Endothelial cell (in vitro differentiated cells): ENCODE measurements at regions not wholly inside any gene's neighbourhood (a gene's known extent, or its start where the extent isn't known, plus 50 kb on each side); places are given as distances from the start of the nearest gene placed in this dataset.

Source experiments
- DNase-seq: peaks from one replicate; pipeline ENCODE4 v3.0.0; 2021; ENCODE audit warnings: low spot score
- H3K27ac Mint-ChIP-seq: one replicate; pipeline ENCODE4 v1.8.0; 2021; ENCODE audit warnings: mixed read lengths, inconsistent platforms; ENCODE audit not compliant: unreplicated experiment
- H3K27me3 Mint-ChIP-seq: one replicate; pipeline ENCODE4 v1.8.0; 2021; ENCODE audit warnings: mild to moderate bottlenecking, moderate library complexity, mixed read lengths, inconsistent platforms; ENCODE audit not compliant: unreplicated experiment
- H3K36me3 Mint-ChIP-seq: one replicate; pipeline ENCODE4 v1.8.0; 2021; ENCODE audit warnings: mild to moderate bottlenecking, low read depth, mixed read lengths, inconsistent platforms; ENCODE audit not compliant: unreplicated experiment
- H3K4me1 Mint-ChIP-seq: one replicate; pipeline ENCODE4 v1.8.0; 2021; ENCODE audit warnings: mild to moderate bottlenecking, mixed read lengths, inconsistent platforms; ENCODE audit not compliant: unreplicated experiment
- H3K4me3 Mint-ChIP-seq: one replicate; pipeline ENCODE4 v1.8.0; 2021; ENCODE audit warnings: mild to moderate bottlenecking, mixed read lengths, inconsistent platforms; ENCODE audit not compliant: unreplicated experiment
- H3K9me3 Mint-ChIP-seq: one replicate; pipeline ENCODE4 v1.8.0; 2021; ENCODE audit warnings: mixed read lengths, inconsistent platforms; ENCODE audit not compliant: unreplicated experiment
- CTCF ChIP-seq: fragments of 200-600 bp; sonication (generic); IDR thresholded peaks from one replicate; pipeline ENCODE4 v1.5.0; 2021; ENCODE audit warnings: antibody characterized with exemption; ENCODE audit not compliant: unreplicated experiment

- Mint-ChIP-seq H3K27ac (no peak overlapping the region), H3K27me3 (peaks cover 2% of the 10 kb centered on the region), H3K4me1 (no peaks in the 10 kb centered on the region), H3K9me3 (no peaks in the 10 kb centered on the region), H3K36me3 (no peaks in the 10 kb centered on the region), H3K4me3 (no peak overlapping the region)
- TF ChIP-seq CTCF = no peak
- no peak for DNase-seq
These were observed 124.4 kb downstream of the SEC23IP start for GRCh38 chr10:120016906-120017305.

- no peaks in the 10 kb centered on the region for H3K4me1 Mint-ChIP-seq
- TF ChIP-seq CTCF = no peak
- H3K9me3 Mint-ChIP-seq = no peaks in the 10 kb centered on the region
- H3K27me3 Mint-ChIP-seq = peaks cover 3% of the 10 kb centered on the region
- H3K4me3 Mint-ChIP-seq = no peak overlapping the region
- H3K27ac Mint-ChIP-seq = no peak overlapping the region
- H3K36me3 Mint-ChIP-seq = no peaks in the 10 kb centered on the region
- no peak for DNase-seq
These were observed 125.3 kb downstream of the SEC23IP start for GRCh38 chr10:120017733-120018417.

DNA sequence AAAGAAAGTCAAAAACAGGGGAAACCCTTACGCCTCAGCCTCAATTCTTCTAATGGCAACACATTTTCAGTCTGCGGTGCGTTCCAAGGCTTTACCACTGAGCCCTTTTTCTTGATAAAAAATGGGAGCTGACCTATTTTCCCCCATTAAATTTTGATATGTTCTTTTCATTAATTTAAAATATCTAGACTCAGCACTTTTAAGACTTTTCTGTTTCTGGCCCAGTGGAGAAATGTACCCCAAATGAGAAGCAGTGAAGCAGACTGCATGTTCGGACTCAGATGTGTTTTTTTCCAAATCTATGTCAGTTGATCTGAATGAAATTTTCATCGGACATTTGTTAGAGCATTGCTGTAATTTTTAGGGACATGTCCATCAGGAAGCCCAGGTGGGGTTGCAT lies 126.2 kb downstream of the SEC23IP start:
- no peak for TF ChIP-seq CTCF
- no peak for DNase-seq
- Mint-ChIP-seq H3K4me3 (no peak overlapping the region), H3K4me1 (no peaks in the 10 kb centered on the region), H3K36me3 (no peaks in the 10 kb centered on the region), H3K27me3 (peaks cover 3% of the 10 kb centered on the region), H3K27ac (no peak overlapping the region), H3K9me3 (no peaks in the 10 kb centered on the region)

DNA sequence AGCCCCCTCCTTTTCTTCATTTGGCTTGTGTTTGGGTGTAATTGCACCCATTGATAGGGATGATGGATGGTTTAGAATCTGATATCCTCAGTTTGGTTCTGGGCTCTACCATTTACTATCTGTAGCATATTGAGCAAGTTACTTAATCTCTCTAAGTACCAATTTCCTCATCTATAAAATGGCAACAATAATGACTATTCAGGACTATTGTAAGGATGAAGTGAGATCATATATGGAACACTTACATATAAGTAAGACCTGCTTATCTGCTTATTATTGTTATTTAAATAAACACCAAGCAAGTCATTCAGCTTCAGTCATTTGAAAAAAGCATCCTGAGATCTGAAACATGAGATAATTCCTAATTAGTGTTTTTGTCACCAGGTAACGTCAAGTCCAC lies 127.0 kb downstream of the SEC23IP start:
- Mint-ChIP-seq H3K9me3 (no peaks in the 10 kb centered on the region), H3K4me1 (no peaks in the 10 kb centered on the region), H3K36me3 (no peaks in the 10 kb centered on the region), H3K27ac (no peak overlapping the region), H3K4me3 (no peak overlapping the region), H3K27me3 (peaks cover 3% of the 10 kb centered on the region)
- DNase-seq = no peak
- no peak for TF ChIP-seq CTCF

GRCh38 chr10:120022357-120022756 lies 129.8 kb downstream of the SEC23IP start:
- TF ChIP-seq CTCF = no peak
- peaks cover 2% of the 10 kb centered on the region for H3K27me3 Mint-ChIP-seq
- no peak for DNase-seq
- no peaks in the 10 kb centered on the region for H3K9me3 Mint-ChIP-seq
- no peaks in the 10 kb centered on the region for H3K4me1 Mint-ChIP-seq
- H3K4me3 Mint-ChIP-seq = no peak overlapping the region
- no peaks in the 10 kb centered on the region for H3K36me3 Mint-ChIP-seq
- no peak overlapping the region for H3K27ac Mint-ChIP-seq
